HG02852 (cell line): ENCODE measurements at regions not wholly inside any gene's neighbourhood (a gene's known extent, or its start where the extent isn't known, plus 50 kb on each side); places are given as distances from the start of the nearest gene placed in this dataset.

Source experiments
- ATAC-seq: cut with Tn5 transposase; IDR thresholded peaks from one replicate; pipeline ENCODE4 v1.9.1; 2021; ENCODE audit warnings: mild to moderate bottlenecking, moderate library complexity; ENCODE audit not compliant: unreplicated experiment

- ATAC-seq = no peak
These were observed 537.7 kb upstream of the MDFIC2 start for GRCh38 chr3:70849911-70850699.

- ATAC-seq = no peak
These were observed 527.9 kb upstream of the MDFIC2 start for GRCh38 chr3:70840106-70840870.

- ATAC-seq = no peak
These were observed 521.0 kb upstream of the MDFIC2 start for GRCh38 chr3:70833239-70833960.

DNA sequence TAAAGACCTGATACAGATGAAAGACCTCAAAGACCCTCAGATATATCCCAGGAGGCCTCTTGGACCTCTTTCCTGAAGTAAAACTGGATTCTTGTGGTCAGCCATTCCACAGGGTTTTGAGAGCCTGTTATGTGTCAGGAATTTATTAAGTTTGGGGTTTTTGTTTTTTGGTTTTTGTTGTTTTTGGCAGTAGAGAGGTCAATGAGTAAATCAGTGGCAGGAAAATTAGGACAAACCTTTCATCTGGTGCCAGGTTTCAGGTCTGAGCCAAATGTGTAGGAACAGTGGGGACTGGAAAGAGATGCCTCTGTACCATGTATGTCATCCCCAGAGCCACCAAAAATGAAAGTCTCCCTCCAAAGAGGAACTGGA, 520.4 kb upstream of the MDFIC2 start:
- no peak for ATAC-seq

DNA sequence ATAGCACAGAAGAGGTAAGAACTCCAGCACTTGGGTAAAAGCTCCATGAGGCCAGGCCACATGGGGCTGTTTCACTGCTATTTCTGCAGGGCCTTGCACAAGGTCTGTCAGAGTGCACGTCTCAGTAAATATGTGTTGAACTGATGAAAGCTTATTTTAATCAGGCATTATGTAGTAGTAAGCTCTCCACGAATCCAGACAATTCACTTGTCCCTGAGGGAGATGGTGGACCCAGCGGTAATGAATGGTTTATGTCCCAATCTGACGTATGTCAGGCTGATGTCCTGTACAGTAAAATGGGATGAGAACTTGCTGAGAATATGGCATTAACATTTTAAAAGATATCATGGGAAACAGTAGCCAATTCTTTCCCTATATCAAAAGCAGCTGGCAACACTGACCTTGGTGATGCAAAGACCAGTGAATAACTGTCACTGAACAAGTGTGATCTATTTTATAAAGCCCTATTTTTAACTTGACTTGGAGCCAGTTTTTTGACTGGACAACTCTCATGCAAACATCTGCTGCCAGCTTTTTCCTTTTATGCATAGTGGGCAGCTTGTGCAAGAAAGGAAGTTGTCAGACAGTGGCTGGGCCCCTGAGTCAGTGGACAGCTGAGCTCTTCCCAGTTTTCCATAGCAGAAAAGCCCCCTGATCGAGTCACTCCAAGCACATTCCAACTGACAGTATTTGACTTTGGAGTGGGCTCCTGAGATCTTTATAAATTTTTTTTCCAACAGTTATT, 519.8 kb upstream of the MDFIC2 start:
- no peak for ATAC-seq

DNA sequence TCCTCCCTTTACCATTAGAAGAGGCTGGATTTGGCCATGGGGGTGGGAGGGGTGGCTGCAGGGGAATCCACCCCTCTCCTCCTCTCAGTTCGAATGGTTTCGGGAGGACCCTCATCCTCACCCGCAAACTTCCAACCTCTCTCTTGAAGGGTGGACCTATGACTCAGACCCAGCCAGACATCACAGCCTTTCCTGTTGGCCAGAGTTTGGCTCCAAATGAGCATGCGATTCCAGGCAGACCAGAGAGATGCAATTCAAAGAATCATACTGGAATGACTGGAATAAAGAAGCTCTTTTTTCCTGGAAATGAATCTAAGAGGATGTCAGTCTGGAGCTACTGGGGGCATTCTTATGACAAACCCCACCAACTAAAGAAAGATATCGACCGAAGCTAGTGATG, 516.7 kb upstream of the MDFIC2 start:
- ATAC-seq = no peak

GRCh38 chr3:70824773-70825172, 512.3 kb upstream of the MDFIC2 start:
- no peak for ATAC-seq

DNA sequence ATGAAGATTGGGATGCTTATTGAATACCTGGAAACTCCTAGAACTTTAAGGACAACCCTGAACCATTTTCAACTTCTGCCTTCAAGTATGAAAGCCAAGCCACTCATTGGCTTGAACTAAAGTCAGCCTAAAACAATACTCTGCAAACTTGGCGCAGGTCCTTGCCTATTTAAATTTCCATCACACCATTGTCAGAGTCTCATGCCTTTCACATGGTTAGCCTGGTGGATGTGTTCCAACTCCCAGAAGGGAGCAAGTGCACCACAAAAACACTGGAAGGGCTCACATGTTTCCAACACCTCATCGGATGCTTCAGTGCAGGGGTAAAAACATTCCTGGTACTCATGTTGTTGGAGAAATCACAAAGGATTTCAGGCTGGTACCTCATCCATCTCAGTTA, 511.6 kb upstream of the MDFIC2 start:
- no peak for ATAC-seq

- ATAC-seq = no peak
These were observed 511.2 kb upstream of the MDFIC2 start for GRCh38 chr3:70823622-70824021.

DNA sequence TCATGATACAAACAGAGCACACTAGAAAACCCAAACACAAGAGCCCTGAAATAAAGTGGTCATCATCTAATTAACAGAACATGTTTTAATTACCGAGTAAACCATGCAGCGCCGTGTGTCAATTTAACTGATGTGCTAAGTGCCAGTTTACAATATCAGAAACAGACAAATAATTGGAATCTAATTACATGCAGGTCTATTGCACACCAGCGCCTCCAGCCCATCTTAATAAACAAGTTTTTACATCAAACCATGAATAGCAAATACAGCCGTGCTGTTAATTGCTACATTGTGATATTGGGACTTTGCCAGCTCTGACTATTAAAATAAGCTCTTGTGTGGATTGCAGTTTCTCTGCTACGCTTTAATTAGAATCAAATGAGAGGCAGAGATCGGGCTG, 510.2 kb upstream of the MDFIC2 start:
- ATAC-seq = no peak

GRCh38 chr3:70821602-70822001, 509.2 kb upstream of the MDFIC2 start:
- no peak for ATAC-seq

GRCh38 chr3:70820397-70820796, 508.0 kb upstream of the MDFIC2 start:
- no peak for ATAC-seq

GRCh38 chr3:70818145-70818544, 505.7 kb upstream of the MDFIC2 start:
- no peak for ATAC-seq

DNA sequence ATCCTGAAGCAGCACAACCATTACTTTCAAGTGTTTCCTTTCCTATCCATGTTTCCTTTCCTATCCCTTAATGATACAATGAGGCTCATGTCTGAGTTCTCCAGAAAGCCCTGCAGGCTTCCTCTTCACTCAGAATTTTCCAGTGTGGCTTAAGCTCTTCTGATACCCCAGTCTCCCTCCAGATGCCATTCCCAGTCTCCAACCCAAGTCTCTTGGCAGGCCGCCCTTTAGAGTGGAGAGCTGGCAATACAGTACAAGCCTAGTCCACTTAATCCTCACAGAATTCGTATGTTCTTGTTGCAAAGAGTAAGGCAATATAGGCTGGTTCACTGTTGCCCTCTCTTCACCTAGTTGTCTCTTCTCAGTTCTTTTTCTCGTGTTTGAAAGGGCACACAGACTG, 503.9 kb upstream of the MDFIC2 start:
- no peak for ATAC-seq

DNA sequence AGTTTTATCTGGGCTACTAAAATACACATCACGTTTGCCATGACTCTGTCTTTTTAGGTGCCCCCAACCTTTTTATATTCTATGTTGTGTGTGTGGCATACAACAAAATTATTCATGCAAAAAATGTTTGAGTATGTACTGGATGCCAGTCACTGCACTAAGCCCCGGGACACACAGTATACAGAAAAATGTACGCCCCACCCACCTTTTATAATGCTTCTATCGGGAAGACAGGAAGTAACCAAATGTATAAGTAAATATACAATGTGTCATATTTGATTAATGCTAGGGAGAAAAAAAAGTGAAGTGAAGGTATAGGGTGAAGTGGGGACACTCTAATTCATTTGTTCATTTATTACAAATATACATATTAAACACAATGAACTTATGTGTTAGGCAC, 503.4 kb upstream of the MDFIC2 start:
- ATAC-seq = no peak

GRCh38 chr3:70813311-70813710, 500.9 kb upstream of the MDFIC2 start:
- no peak for ATAC-seq

GRCh38 chr3:70811880-70812279, 499.4 kb upstream of the MDFIC2 start:
- ATAC-seq = no peak

DNA sequence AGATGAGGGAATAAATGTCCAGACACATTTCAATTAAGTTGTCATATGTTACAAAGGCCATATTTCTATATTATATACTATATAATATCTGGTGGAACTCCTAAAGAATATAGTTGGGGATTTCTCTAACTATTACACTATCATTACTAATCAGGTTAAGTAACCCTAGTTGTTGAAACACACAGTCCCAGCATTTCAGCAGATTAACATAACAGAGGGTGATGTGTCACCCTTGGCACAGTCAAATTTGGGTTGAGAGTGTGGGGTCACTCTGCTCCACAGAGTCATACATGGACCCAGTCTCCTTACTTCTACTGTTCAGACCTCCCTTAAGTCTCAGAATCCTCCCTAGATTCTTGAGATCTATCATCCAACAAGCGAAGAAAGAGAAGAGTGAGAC, 496.4 kb upstream of the MDFIC2 start:
- no peak for ATAC-seq

DNA sequence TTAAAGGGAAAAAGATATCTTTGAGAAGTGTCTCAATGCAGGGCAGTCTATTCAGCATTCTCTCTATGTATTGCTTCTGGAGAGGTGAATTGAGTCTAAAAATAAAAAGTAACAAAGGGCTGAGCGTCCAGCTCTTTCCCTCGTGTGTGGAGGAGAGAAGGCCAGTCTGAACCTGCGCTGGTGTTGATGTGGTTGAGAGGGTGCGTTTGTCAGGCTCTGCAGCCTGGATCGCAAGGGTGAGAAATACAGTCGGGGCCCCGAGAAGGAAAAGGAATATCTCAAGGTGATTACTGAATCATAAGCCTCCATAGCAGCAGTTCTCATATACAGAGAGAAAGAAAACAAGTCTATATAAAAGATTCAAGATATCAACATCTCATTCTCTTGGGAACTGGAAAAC, 494.1 kb upstream of the MDFIC2 start:
- ATAC-seq = no peak

- ATAC-seq = no peak
These were observed 493.6 kb upstream of the MDFIC2 start for GRCh38 chr3:70806021-70806420.
